ENCODE measurements at regions not wholly inside any gene's neighbourhood (a gene's known extent, or its start where the extent isn't known, plus 50 kb on each side); places are given as distances from the start of the nearest gene placed in this dataset.

- H3K9me2 ChIP-seq (replicated peaks; ENCODE audit: low read length) = no peaks in the 10 kb centered on the region
- no peak overlapping the region for H3K9ac ChIP-seq (ENCODE audit: low read length)
- DNase-seq (no peak), ATAC-seq (no peak)
- intact Hi-C loops (cut with micrococcal nuclease) = no loop called here
- CTCF ChIA-PET = no interaction called here
- no peaks in the 10 kb centered on the region for H3K4me1 ChIP-seq (ENCODE audit: insufficient read depth, low read length)
- H3K4me3 ChIP-seq (ENCODE audit: low read length) = no peak overlapping the region
- no peak overlapping the region for H3K4me2 ChIP-seq (ENCODE audit: low read length)
- H3F3A ChIP-seq (ENCODE audit: low read length, unreplicated experiment) = no peaks in the 10 kb centered on the region
- no peaks in the 10 kb centered on the region for H3K79me2 ChIP-seq (ENCODE audit: low read length)
- no TSS peak for BruUV-seq (replicated peaks)
- H3K27me3 ChIP-seq (ENCODE audit: low read length) = peaks cover 88% of the 10 kb centered on the region
- H3K27ac ChIP-seq (ENCODE audit: low read length) = no peak overlapping the region
- no peaks in the 10 kb centered on the region for H4K20me1 ChIP-seq (ENCODE audit: low read length)
- POLR2A ChIA-PET (ENCODE audit: unreplicated experiment) = no interaction called here
- TF ChIP-seq CTCF (conservative IDR thresholded peaks at IDR 0.05; ENCODE audit: low read depth, low read length) = no peak
- TF ChIP-seq EZH2 (IDR thresholded peaks at IDR 0.05; ENCODE audit: low read length, unreplicated experiment) = no peak
- no peak for TF ChIP-seq EZH2phosphoT487 (IDR thresholded peaks at IDR 0.05; ENCODE audit: borderline replicate concordance, low read length)
- H2AFZ ChIP-seq (ENCODE audit: low read length) = no peak overlapping the region
- H3K36me3 ChIP-seq (ENCODE audit: low read depth, low read length) = no peaks in the 10 kb centered on the region
- H3K9me3 ChIP-seq (ENCODE audit: low read length) = no peaks in the 10 kb centered on the region
These were observed 371.7 kb downstream of the ICE1 start for GRCh38 chr5:5794118-5794560.

DNA sequence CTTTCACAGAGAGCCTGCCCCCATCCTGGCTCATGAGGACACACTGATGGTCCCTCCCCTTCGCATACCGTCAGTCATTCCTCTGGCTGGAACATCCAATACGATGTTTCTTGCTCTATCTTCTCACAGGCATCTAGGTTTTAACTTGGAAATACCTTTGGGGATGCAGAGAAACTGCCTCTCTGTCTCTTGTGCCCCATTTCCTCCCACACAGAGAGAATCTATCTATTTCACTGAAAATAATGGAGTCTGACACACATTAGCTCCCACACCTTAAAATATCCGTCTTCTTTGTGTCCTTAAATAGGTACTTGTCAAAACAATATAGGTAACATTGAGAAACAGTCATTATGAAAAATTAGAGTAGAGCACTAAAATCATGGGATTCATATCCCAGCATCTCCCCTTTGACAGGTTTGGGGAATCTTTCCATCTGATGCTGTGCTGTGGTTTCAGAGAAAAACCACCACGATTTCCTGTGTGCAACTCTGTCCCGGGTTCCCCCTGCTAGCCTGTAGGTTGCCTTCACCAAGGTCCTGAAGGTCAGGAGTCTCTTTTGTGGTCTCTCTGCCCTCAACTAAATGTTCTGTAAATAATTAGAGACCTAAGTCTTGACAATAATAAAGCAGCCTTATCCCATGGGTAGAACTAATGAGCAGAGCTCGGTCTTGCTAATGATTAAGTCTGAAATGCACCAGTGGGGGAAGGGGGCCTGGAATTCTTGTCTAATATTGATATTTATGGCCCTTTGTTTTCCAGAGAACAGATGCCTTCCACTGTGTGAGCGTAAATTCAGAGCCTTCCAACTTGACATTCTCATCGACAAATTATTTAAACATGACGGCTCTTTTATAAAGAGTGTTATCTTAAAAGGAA is 371.0 kb downstream of the ICE1 start:
- no peaks in the 10 kb centered on the region for H3K79me2 ChIP-seq (ENCODE audit: low read length)
- H3K4me3 ChIP-seq (ENCODE audit: low read length) = no peak overlapping the region
- no peak overlapping the region for H3K9ac ChIP-seq (ENCODE audit: low read length)
- H3K4me2 ChIP-seq (ENCODE audit: low read length) = no peak overlapping the region
- H3K9me3 ChIP-seq (ENCODE audit: low read length) = no peaks in the 10 kb centered on the region
- no peaks in the 10 kb centered on the region for H3K36me3 ChIP-seq (ENCODE audit: low read depth, low read length)
- no TSS peak for BruUV-seq (replicated peaks)
- H3F3A ChIP-seq (ENCODE audit: low read length, unreplicated experiment) = no peaks in the 10 kb centered on the region
- H3K9me2 ChIP-seq (replicated peaks; ENCODE audit: low read length) = no peaks in the 10 kb centered on the region
- CTCF ChIA-PET = no interaction called here
- ATAC-seq (no peak), DNase-seq (no peak)
- no peak overlapping the region for H2AFZ ChIP-seq (ENCODE audit: low read length)
- TF ChIP-seq EZH2 (IDR thresholded peaks at IDR 0.05; ENCODE audit: low read length, unreplicated experiment) = no peak
- TF ChIP-seq EZH2phosphoT487 (IDR thresholded peaks at IDR 0.05; ENCODE audit: borderline replicate concordance, low read length) = no peak
- TF ChIP-seq CTCF (conservative IDR thresholded peaks at IDR 0.05; ENCODE audit: low read depth, low read length) = no peak
- intact Hi-C loops (cut with micrococcal nuclease) = no loop called here
- H3K27ac ChIP-seq (ENCODE audit: low read length) = no peak overlapping the region
- H3K27me3 ChIP-seq (ENCODE audit: low read length) = peaks cover 81% of the 10 kb centered on the region
- POLR2A ChIA-PET (ENCODE audit: unreplicated experiment) = no interaction called here
- H3K4me1 ChIP-seq (ENCODE audit: insufficient read depth, low read length) = no peaks in the 10 kb centered on the region
- no peaks in the 10 kb centered on the region for H4K20me1 ChIP-seq (ENCODE audit: low read length)

DNA sequence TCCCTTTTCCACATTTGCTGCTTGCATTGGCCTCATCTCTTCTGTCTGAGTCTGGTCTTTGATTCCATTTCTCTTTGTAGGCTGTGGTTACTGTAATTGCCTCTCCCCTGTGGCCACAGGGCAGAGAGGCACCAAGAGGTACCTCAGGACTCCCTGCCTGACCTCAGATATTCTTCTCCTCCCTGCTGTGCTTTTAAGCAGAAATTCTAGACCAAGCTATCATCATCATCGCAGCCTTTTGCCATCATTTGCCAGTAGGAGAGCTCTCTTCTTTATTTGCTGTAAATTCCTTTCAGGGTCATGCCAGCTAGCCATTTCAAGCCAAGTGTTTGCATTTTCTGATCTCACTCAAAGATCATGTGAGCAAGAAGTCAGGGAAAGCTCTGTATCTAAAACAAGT is 369.6 kb downstream of the ICE1 start:
- no peaks in the 10 kb centered on the region for H3F3A ChIP-seq (ENCODE audit: low read length, unreplicated experiment)
- no peak overlapping the region for H2AFZ ChIP-seq (ENCODE audit: low read length)
- no peaks in the 10 kb centered on the region for H3K36me3 ChIP-seq (ENCODE audit: low read depth, low read length)
- H3K4me2 ChIP-seq (ENCODE audit: low read length) = no peak overlapping the region
- no peaks in the 10 kb centered on the region for H4K20me1 ChIP-seq (ENCODE audit: low read length)
- no TSS peak for BruUV-seq (replicated peaks)
- no peaks in the 10 kb centered on the region for H3K4me1 ChIP-seq (ENCODE audit: insufficient read depth, low read length)
- no peaks in the 10 kb centered on the region for H3K9me3 ChIP-seq (ENCODE audit: low read length)
- H3K9ac ChIP-seq (ENCODE audit: low read length) = no peak overlapping the region
- ATAC-seq (no peak), DNase-seq (no peak)
- peaks cover 68% of the 10 kb centered on the region for H3K27me3 ChIP-seq (ENCODE audit: low read length)
- intact Hi-C loops (cut with micrococcal nuclease) = no loop called here
- no peaks in the 10 kb centered on the region for H3K79me2 ChIP-seq (ENCODE audit: low read length)
- POLR2A ChIA-PET (ENCODE audit: unreplicated experiment) = no interaction called here
- TF ChIP-seq CTCF (conservative IDR thresholded peaks at IDR 0.05; ENCODE audit: low read depth, low read length) (no peak), EZH2 (IDR thresholded peaks at IDR 0.05; ENCODE audit: low read length, unreplicated experiment) (no peak), EZH2phosphoT487 (IDR thresholded peaks at IDR 0.05; ENCODE audit: borderline replicate concordance, low read length) (no peak)
- no peak overlapping the region for H3K27ac ChIP-seq (ENCODE audit: low read length)
- CTCF ChIA-PET = no interaction called here
- H3K4me3 ChIP-seq (ENCODE audit: low read length) = no peak overlapping the region
- H3K9me2 ChIP-seq (replicated peaks; ENCODE audit: low read length) = no peaks in the 10 kb centered on the region

Measured in PC-3 (cell line).